NB4 (cell line): ENCODE measurements at regions not wholly inside any gene's neighbourhood (a gene's known extent, or its start where the extent isn't known, plus 50 kb on each side); places are given as distances from the start of the nearest gene placed in this dataset.

Source experiments
- MYC ChIP-seq: IDR thresholded peaks from 2 replicates; pipeline ENCODE4 v1.6.1; 2011; ENCODE audit warnings: low read depth, low read length
- POLR2A ChIP-seq: IDR thresholded peaks from 2 replicates; pipeline ENCODE4 v1.6.1; 2011; ENCODE audit warnings: mild to moderate bottlenecking; ENCODE audit not compliant: insufficient read length; ENCODE audit errors: extremely low read depth
- TF ChIP-seq, protein P1 (sequence below): IDR thresholded peaks from one replicate; pipeline ENCODE4 v1.5.1; 2012; ENCODE audit warnings: low read depth, low read length
- TF ChIP-seq, protein P2 (sequence below): IDR thresholded peaks from 2 replicates; pipeline ENCODE4 v1.6.1; 2011; ENCODE audit warnings: low read depth, low read length

DNA sequence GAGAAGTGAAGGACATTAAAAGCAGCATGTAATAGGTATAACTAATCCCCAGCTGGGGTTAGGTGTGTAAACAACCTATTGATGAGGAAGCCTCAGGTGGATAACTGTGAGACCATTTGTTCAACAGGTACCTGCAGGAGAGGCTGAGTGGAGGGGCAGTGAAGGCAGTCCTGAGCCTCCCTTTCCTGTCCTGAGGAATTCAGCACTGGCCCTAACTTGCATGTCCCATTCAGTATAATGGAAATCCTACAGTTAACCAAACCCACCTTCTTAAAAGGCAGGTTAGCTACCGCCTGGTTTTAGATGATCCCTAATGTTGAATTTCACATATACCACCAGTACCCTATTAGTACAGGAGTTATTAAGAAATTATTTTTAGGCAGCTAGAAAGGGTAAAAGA is 225.9 kb upstream of the GOT2 start:
- TF ChIP-seq, protein P1, sequence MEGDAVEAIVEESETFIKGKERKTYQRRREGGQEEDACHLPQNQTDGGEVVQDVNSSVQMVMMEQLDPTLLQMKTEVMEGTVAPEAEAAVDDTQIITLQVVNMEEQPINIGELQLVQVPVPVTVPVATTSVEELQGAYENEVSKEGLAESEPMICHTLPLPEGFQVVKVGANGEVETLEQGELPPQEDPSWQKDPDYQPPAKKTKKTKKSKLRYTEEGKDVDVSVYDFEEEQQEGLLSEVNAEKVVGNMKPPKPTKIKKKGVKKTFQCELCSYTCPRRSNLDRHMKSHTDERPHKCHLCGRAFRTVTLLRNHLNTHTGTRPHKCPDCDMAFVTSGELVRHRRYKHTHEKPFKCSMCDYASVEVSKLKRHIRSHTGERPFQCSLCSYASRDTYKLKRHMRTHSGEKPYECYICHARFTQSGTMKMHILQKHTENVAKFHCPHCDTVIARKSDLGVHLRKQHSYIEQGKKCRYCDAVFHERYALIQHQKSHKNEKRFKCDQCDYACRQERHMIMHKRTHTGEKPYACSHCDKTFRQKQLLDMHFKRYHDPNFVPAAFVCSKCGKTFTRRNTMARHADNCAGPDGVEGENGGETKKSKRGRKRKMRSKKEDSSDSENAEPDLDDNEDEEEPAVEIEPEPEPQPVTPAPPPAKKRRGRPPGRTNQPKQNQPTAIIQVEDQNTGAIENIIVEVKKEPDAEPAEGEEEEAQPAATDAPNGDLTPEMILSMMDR: no peak
- TF ChIP-seq POLR2A: no peak
- TF ChIP-seq, protein P2, sequence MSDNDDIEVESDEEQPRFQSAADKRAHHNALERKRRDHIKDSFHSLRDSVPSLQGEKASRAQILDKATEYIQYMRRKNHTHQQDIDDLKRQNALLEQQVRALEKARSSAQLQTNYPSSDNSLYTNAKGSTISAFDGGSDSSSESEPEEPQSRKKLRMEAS: no peak
- no peak for TF ChIP-seq MYC
